DND-41 (cell line): ENCODE measurements at regions not wholly inside any gene's neighbourhood (a gene's known extent, or its start where the extent isn't known, plus 50 kb on each side); places are given as distances from the start of the nearest gene placed in this dataset.
A peak's percentile ranks its signal among the peaks of the same experiment; 100 is the strongest.

Source experiments
- ATAC-seq: fragments of 200-7000 bp; cut with Tn5 transposase; 3 replicates; pipeline ENCODE4 v1.9.1; 2021; ENCODE audit warnings: low read depth; ENCODE audit not compliant: insufficient read depth
- DNase-seq: peaks from one replicate; pipeline ENCODE4 v3.0.0-alpha.2; 2020
- H2AFZ ChIP-seq: 2 replicates; pipeline ENCODE4 v1.6.0; 2012; ENCODE audit warnings: low read depth, low read length
- H3K27ac ChIP-seq: 2 replicates; pipeline ENCODE4 v1.5.1; 2012; ENCODE audit warnings: low read length, inconsistent platforms
- H3K27me3 ChIP-seq: fragments of 200-600 bp; sonication (generic); 2 replicates; pipeline ENCODE4 v1.6.0; 2012; ENCODE audit warnings: low read length, mild to moderate bottlenecking, inconsistent platforms; ENCODE audit not compliant: insufficient read depth, poor library complexity
- H3K36me3 ChIP-seq: 2 replicates; pipeline ENCODE4 v1.5.1; 2012; ENCODE audit warnings: low read length, inconsistent platforms; ENCODE audit not compliant: insufficient read depth
- H3K4me1 ChIP-seq: 2 replicates; pipeline ENCODE4 v1.5.1; 2012; ENCODE audit warnings: mild to moderate bottlenecking, low read length; ENCODE audit not compliant: insufficient read depth
- H3K4me2 ChIP-seq: 2 replicates; pipeline ENCODE4 v1.6.0; 2012; ENCODE audit warnings: mild to moderate bottlenecking, moderate library complexity, low read length, inconsistent platforms; ENCODE audit not compliant: insufficient read depth
- H3K4me3 ChIP-seq, 2 experiments: fragments of 200-600 bp in 1 of 2; shearing (Covaris generic) in 1 of 2; 2 replicates each; pipeline ENCODE4 v1.5.1; 2012 to 2016; ENCODE audit warnings: inconsistent platforms in 2 of 2, low read length in 2 of 2, mild to moderate bottlenecking in 2 of 2, low read depth in 1 of 2, moderate library complexity in 1 of 2
- H3K79me2 ChIP-seq: 2 replicates; pipeline ENCODE4 v1.6.0; 2012; ENCODE audit warnings: low read length, inconsistent platforms; ENCODE audit not compliant: insufficient read depth
- H3K9ac ChIP-seq: 2 replicates; pipeline ENCODE4 v1.6.0; 2012; ENCODE audit warnings: low read depth, mild to moderate bottlenecking, inconsistent platforms, low read length, moderate library complexity
- H3K9me3 ChIP-seq: 2 replicates; pipeline ENCODE4 v1.5.1; 2012; ENCODE audit warnings: low read length, moderate library complexity, mild to moderate bottlenecking, inconsistent platforms; ENCODE audit not compliant: insufficient read depth, severe bottlenecking
- H4K20me1 ChIP-seq: 2 replicates; pipeline ENCODE4 v1.6.0; 2012; ENCODE audit warnings: low read length; ENCODE audit not compliant: insufficient read depth
- CTCF ChIP-seq: IDR thresholded peaks from 2 replicates; pipeline ENCODE4 v1.5.1; 2012; ENCODE audit warnings: borderline replicate concordance, low read length, moderate library complexity, mild to moderate bottlenecking; ENCODE audit not compliant: poor library complexity, severe bottlenecking; ENCODE audit errors: extremely low read depth
- EZH2 ChIP-seq: IDR thresholded peaks from 3 replicates; pipeline ENCODE4 v1.6.1; 2012; ENCODE audit warnings: borderline replicate concordance, low read depth, mild to moderate bottlenecking, moderate library complexity, low read length, inconsistent platforms; ENCODE audit not compliant: severe bottlenecking

- no peak overlapping the region for H3K27ac ChIP-seq
- TF ChIP-seq EZH2 (no peak), CTCF (peak; percentile 14)
- H3K9ac ChIP-seq = no peak overlapping the region
- H4K20me1 ChIP-seq = no peaks in the 10 kb centered on the region
- H2AFZ ChIP-seq = no peak overlapping the region
- ATAC-seq (no peak), DNase-seq (no peak)
- H3K4me3 ChIP-seq = no peak overlapping the region
- H3K79me2 ChIP-seq = no peaks in the 10 kb centered on the region
- H3K27me3 ChIP-seq = no peaks in the 10 kb centered on the region
- H3K9me3 ChIP-seq = no peaks in the 10 kb centered on the region
- no peak overlapping the region for H3K4me2 ChIP-seq
- H3K4me1 ChIP-seq = no peaks in the 10 kb centered on the region
- H3K36me3 ChIP-seq = no peaks in the 10 kb centered on the region
Measured at GRCh38 chr5:167565189-167565954, 726.1 kb upstream of the WWC1 start.

DNA sequence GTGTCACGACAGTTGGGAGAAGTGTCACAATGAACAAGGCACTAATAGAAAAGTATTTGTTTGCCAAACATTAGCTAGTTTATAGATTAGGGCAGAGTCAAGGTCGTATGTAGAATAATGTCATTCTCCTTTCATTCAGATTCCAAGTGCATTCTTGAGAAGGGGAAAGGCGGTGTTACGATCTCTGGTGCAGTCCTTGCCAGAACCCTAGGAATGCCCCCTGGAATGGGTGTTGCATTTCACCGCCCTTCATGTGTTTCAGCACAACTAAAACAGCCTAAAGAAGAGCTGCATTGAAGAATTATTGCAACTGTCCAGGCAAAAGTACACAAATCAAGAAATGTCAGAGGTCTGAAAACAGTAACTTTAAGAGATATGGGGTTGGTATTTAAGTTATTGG, 721.0 kb upstream of the WWC1 start:
- H3K9ac ChIP-seq = no peak overlapping the region
- H3K4me3 ChIP-seq = no peak overlapping the region
- ATAC-seq (no peak), DNase-seq (no peak)
- H3K27ac ChIP-seq = no peak overlapping the region
- no peaks in the 10 kb centered on the region for H3K4me1 ChIP-seq
- TF ChIP-seq CTCF (no peak), EZH2 (no peak)
- no peaks in the 10 kb centered on the region for H4K20me1 ChIP-seq
- no peaks in the 10 kb centered on the region for H3K27me3 ChIP-seq
- no peaks in the 10 kb centered on the region for H3K79me2 ChIP-seq
- H2AFZ ChIP-seq = no peak overlapping the region
- no peak overlapping the region for H3K4me2 ChIP-seq
- no peaks in the 10 kb centered on the region for H3K36me3 ChIP-seq
- H3K9me3 ChIP-seq = no peaks in the 10 kb centered on the region

DNA sequence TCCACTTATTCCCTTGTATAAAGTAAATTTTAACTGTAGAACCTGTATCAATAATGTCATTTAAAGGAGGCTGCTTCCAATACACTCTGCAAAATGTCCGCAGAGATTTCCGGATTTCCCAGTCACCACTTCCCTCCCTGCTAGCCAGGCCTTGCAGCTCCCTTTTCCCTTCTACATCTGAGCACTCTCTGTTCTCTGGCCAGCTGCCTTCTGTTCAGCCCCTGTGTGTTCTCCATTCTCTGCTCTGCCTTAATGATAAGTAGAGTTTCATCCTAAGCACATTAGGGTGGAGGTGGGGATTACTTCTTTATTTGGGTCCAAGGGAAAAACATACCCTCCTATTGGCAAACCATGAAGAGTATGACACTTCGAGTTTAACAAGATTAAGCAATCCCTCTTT, 719.6 kb upstream of the WWC1 start:
- ATAC-seq (no peak), DNase-seq (no peak)
- Histone ChIP-seq H3K4me1 (no peaks in the 10 kb centered on the region), H3K36me3 (no peaks in the 10 kb centered on the region), H3K9me3 (no peaks in the 10 kb centered on the region), H2AFZ (no peak overlapping the region), H3K9ac (no peak overlapping the region), H4K20me1 (no peaks in the 10 kb centered on the region), H3K27ac (no peak overlapping the region), H3K4me2 (no peak overlapping the region), H3K79me2 (no peaks in the 10 kb centered on the region), H3K27me3 (no peaks in the 10 kb centered on the region), H3K4me3 (no peak overlapping the region)
- no peak for TF ChIP-seq EZH2
- no peak for TF ChIP-seq CTCF
